ENCODE measurements at regions not wholly inside any gene's neighbourhood (a gene's known extent, or its start where the extent isn't known, plus 50 kb on each side); places are given as distances from the start of the nearest gene placed in this dataset.

DNA sequence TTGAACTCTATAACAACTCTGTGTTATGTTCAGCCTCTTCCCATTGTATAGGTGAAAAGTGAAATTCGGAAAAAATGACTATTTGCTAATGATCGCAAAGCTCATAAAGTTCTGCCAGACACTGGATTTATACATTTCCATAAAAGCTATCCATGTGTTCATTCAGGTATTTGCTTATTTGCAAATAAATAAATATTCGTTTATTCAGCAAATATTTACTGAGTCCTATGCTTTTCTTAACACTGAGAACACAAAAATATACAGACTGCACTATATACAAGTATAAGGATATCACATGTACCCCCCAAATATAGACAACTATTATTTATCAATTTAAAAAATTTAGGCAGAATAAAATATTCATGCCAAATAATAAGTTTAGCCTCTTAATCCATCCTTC lies 63.2 kb upstream of the ATP8B1 start:
- DNase-seq: no peak

DNA sequence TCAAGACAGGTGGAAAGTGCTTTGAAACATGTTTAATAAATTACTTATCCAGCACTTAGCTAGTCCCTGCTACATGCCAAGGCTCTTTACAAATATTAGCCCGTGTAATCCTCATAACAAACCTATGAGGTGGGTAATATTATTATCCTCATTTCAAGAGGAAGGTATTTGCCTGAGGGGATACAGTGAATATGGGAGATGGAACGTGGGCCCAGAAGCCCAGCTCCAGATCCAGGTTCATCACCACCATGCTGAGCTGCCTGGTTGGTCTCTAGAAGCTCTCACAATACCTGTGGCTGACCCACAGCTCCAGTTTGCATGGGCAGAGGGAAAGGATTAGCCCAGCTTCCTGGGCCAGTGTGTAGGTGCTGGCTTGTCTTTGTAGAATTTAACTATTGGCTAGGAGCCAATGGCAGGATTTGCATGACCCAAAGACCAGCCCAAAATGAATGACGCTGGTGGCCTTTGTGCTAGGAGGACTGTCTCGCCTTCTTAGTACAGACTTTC lies 61.6 kb upstream of the ATP8B1 start:
- no peak for DNase-seq

GRCh38 chr18:57863706-57864105 lies 60.6 kb upstream of the ATP8B1 start:
- DNase-seq: no peak

GRCh38 chr18:57859314-57859713 lies 56.2 kb upstream of the ATP8B1 start:
- DNase-seq: no peak

DNA sequence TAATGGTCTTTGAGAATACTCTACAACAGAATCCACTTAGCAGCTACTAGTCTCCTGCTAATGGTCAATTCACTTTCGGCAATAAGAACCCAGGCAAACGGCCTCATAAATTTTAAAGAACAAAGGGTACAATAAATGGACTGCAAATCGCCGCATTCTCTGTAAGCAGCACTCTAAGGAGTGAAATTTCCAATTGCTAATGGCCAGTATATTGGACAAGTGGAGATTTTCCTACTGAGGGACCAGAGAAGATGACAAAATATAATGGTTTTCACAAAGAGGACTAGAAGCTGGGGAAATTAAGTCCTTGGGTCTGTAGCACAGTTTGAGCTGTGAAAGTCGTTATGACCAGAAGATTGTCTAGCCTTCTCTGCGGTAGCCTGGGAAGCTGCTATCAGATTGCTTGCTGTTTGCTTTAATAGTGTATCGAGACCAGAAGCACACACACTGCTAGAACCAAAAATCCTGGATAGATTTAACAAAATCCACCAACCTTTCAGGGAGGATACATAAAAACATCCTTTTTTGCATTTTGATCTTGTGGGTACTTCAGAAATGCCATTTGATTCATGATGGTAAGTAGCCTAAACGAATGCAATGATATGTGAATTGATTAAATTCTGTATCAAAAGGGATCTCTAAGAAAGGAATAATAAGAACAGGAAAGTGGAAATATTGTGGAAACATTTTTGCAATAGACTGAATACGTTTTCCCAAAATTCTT lies 53.6 kb upstream of the ATP8B1 start:
- DNase-seq: peak; percentile 27

- DNase-seq: peak; percentile 23
These were observed 53.0 kb upstream of the ATP8B1 start for GRCh38 chr18:57856128-57856527.

GRCh38 chr18:57855551-57855950 lies 52.4 kb upstream of the ATP8B1 start:
- DNase-seq: no peak

- no peak for DNase-seq
These were observed 51.6 kb upstream of the ATP8B1 start for GRCh38 chr18:57854726-57855125.

- no peak for DNase-seq
These were observed 50.7 kb upstream of the ATP8B1 start for GRCh38 chr18:57853864-57854263.

- no peak for DNase-seq
These were observed 50.0 kb upstream of the ATP8B1 start for GRCh38 chr18:57853133-57853532.

All from retina (tissue), 1 donor.